ENCODE measurements at regions not wholly inside any gene's neighbourhood (a gene's known extent, or its start where the extent isn't known, plus 50 kb on each side); places are given as distances from the start of the nearest gene placed in this dataset.

GRCh38 chr4:117014236-117014635 lies 71.1 kb downstream of the TRAM1L1 start:
- Histone ChIP-seq H2AFZ (ENCODE audit: low read length) (peak overlapping the region; percentile 67), H3K4me3 (ENCODE audit: low read length in 2 of 2) (no peak overlapping the region), H2BK5ac (ENCODE audit: low read length) (no peak overlapping the region), H2BK12ac (ENCODE audit: low read length) (no peak overlapping the region), H3K4me1 (ENCODE audit: control insufficient read depth in 2 of 2, insufficient read depth in 1 of 2, low read depth in 1 of 2, low read length in 2 of 2) (peaks cover 0 to 3% of the 10 kb centered on the region in 2 donors), H2AK5ac (ENCODE audit: low read depth, low read length) (no peak overlapping the region), H2BK120ac (ENCODE audit: low read depth, low read length) (no peak overlapping the region), H4K8ac (ENCODE audit: low read depth, low read length) (no peak overlapping the region), H3K4ac (ENCODE audit: low read length) (no peak overlapping the region), H3K23ac (ENCODE audit: low read depth, low read length, poor library complexity) (no peak overlapping the region), H3K79me1 (ENCODE audit: low read depth, low read length) (no peaks in the 10 kb centered on the region), H3K18ac (ENCODE audit: low read length) (no peak overlapping the region), H3K27me3 (ENCODE audit: control insufficient read depth in 3 of 3, insufficient read depth in 3 of 3, low read depth in 1 of 3, low read length in 3 of 3) (no peaks in the 10 kb centered on the region), H2BK15ac (ENCODE audit: low read length) (no peak overlapping the region), H3K9me3 (replicated peaks in 1 of 2; ENCODE audit: control insufficient read depth in 2 of 2, insufficient read depth in 1 of 2, low read depth in 1 of 2, low read length in 2 of 2) (no peaks in the 10 kb centered on the region), H4K91ac (ENCODE audit: low read depth, low read length, poor library complexity) (no peak overlapping the region), H3K27ac (replicated peaks; ENCODE audit: low read length) (no peak overlapping the region), H3K14ac (ENCODE audit: low read length) (no peak overlapping the region), H3K36me3 (replicated peaks in 1 of 2; ENCODE audit: control insufficient read depth in 2 of 2, insufficient read depth in 2 of 2, low read length in 2 of 2) (no peaks in the 10 kb centered on the region), H3K9ac (ENCODE audit: low read depth, low read length, poor library complexity) (no peak overlapping the region), H3K4me2 (ENCODE audit: insufficient read depth, low read length, poor library complexity, severe bottlenecking) (no peak overlapping the region)
- no CpG with 5 or more reads among the region's 3 CpGs for WGBS, 2 donors (ENCODE audit: extremely low coverage in 2 of 2, insufficient read length in 2 of 2, insufficient replicate concordance in 1 of 2)
- no peak for DNase-seq (ENCODE audit: low spot score)

GRCh38 chr4:117010671-117011070 lies 74.7 kb downstream of the TRAM1L1 start:
- Histone ChIP-seq H4K91ac (ENCODE audit: low read depth, low read length, poor library complexity) (no peak overlapping the region), H2BK15ac (ENCODE audit: low read length) (no peak overlapping the region), H2BK120ac (ENCODE audit: low read depth, low read length) (no peak overlapping the region), H3K4me1 (ENCODE audit: control insufficient read depth in 2 of 2, insufficient read depth in 1 of 2, low read depth in 1 of 2, low read length in 2 of 2) (peaks cover 0 to 3% of the 10 kb centered on the region in 2 donors), H3K79me1 (ENCODE audit: low read depth, low read length) (no peaks in the 10 kb centered on the region), H4K8ac (ENCODE audit: low read depth, low read length) (no peak overlapping the region), H3K4me2 (ENCODE audit: insufficient read depth, low read length, poor library complexity, severe bottlenecking) (no peak overlapping the region), H2AFZ (ENCODE audit: low read length) (no peak overlapping the region), H2BK12ac (ENCODE audit: low read length) (no peak overlapping the region), H3K27me3 (ENCODE audit: control insufficient read depth in 3 of 3, insufficient read depth in 3 of 3, low read depth in 1 of 3, low read length in 3 of 3) (no peaks in the 10 kb centered on the region), H2AK5ac (ENCODE audit: low read depth, low read length) (no peak overlapping the region), H3K27ac (replicated peaks; ENCODE audit: low read length) (no peak overlapping the region), H3K14ac (ENCODE audit: low read length) (no peak overlapping the region), H3K23ac (ENCODE audit: low read depth, low read length, poor library complexity) (no peak overlapping the region), H3K4ac (ENCODE audit: low read length) (no peak overlapping the region), H3K4me3 (ENCODE audit: low read length in 2 of 2) (no peak overlapping the region), H3K36me3 (replicated peaks in 1 of 2; ENCODE audit: control insufficient read depth in 2 of 2, insufficient read depth in 2 of 2, low read length in 2 of 2) (no peaks in the 10 kb centered on the region), H3K18ac (ENCODE audit: low read length) (no peak overlapping the region), H3K9ac (ENCODE audit: low read depth, low read length, poor library complexity) (no peak overlapping the region), H2BK5ac (ENCODE audit: low read length) (no peak overlapping the region), H3K9me3 (replicated peaks in 1 of 2; ENCODE audit: control insufficient read depth in 2 of 2, insufficient read depth in 1 of 2, low read depth in 1 of 2, low read length in 2 of 2) (no peaks in the 10 kb centered on the region)
- WGBS, 2 donors (ENCODE audit: extremely low coverage in 2 of 2, insufficient read length in 2 of 2, insufficient replicate concordance in 1 of 2): no CpG with 5 or more reads among the region's 1 CpG
- no peak for DNase-seq (ENCODE audit: low spot score)

- Histone ChIP-seq H3K36me3 (replicated peaks in 1 of 2; ENCODE audit: control insufficient read depth in 2 of 2, insufficient read depth in 2 of 2, low read length in 2 of 2) (no peaks in the 10 kb centered on the region), H3K23ac (ENCODE audit: low read depth, low read length, poor library complexity) (no peak overlapping the region), H3K27ac (replicated peaks; ENCODE audit: low read length) (no peak overlapping the region), H3K9me3 (replicated peaks in 1 of 2; ENCODE audit: control insufficient read depth in 2 of 2, insufficient read depth in 1 of 2, low read depth in 1 of 2, low read length in 2 of 2) (no peaks in the 10 kb centered on the region), H2AFZ (ENCODE audit: low read length) (peak overlapping the region; percentile 34), H3K4me1 (ENCODE audit: control insufficient read depth in 2 of 2, insufficient read depth in 1 of 2, low read depth in 1 of 2, low read length in 2 of 2) (peaks cover 2 to 4% of the 10 kb centered on the region in 2 donors), H3K4ac (ENCODE audit: low read length) (no peak overlapping the region), H2BK12ac (ENCODE audit: low read length) (no peak overlapping the region), H3K18ac (ENCODE audit: low read length) (no peak overlapping the region), H3K27me3 (ENCODE audit: control insufficient read depth in 3 of 3, insufficient read depth in 3 of 3, low read depth in 1 of 3, low read length in 3 of 3) (no peaks in the 10 kb centered on the region), H3K4me3 (ENCODE audit: low read length in 2 of 2) (no peak overlapping the region), H3K4me2 (ENCODE audit: insufficient read depth, low read length, poor library complexity, severe bottlenecking) (no peak overlapping the region), H3K14ac (ENCODE audit: low read length) (no peak overlapping the region), H2BK120ac (ENCODE audit: low read depth, low read length) (no peak overlapping the region), H4K91ac (ENCODE audit: low read depth, low read length, poor library complexity) (no peak overlapping the region), H4K8ac (ENCODE audit: low read depth, low read length) (no peak overlapping the region), H2BK15ac (ENCODE audit: low read length) (no peak overlapping the region), H3K79me1 (ENCODE audit: low read depth, low read length) (no peaks in the 10 kb centered on the region), H2BK5ac (ENCODE audit: low read length) (no peak overlapping the region), H2AK5ac (ENCODE audit: low read depth, low read length) (no peak overlapping the region), H3K9ac (ENCODE audit: low read depth, low read length, poor library complexity) (no peak overlapping the region)
- DNase-seq (ENCODE audit: low spot score): peak; percentile 3
- WGBS, 2 donors (ENCODE audit: extremely low coverage in 2 of 2, insufficient read length in 2 of 2, insufficient replicate concordance in 1 of 2): no CpG with 5 or more reads among the region's 8 CpGs
Measured at GRCh38 chr4:117001077-117001476, 84.3 kb downstream of the TRAM1L1 start.

- no peak overlapping the region for H2BK15ac ChIP-seq (ENCODE audit: low read length)
- no peak overlapping the region for H4K91ac ChIP-seq (ENCODE audit: low read depth, low read length, poor library complexity)
- no peaks in the 10 kb centered on the region for H3K9me3 ChIP-seq (replicated peaks in 1 of 2; ENCODE audit: control insufficient read depth in 2 of 2, insufficient read depth in 1 of 2, low read depth in 1 of 2, low read length in 2 of 2)
- H3K4me2 ChIP-seq (ENCODE audit: insufficient read depth, low read length, poor library complexity, severe bottlenecking): no peak overlapping the region
- no peak overlapping the region for H3K23ac ChIP-seq (ENCODE audit: low read depth, low read length, poor library complexity)
- no peak overlapping the region for H3K4me3 ChIP-seq (ENCODE audit: low read length in 2 of 2)
- H3K27me3 ChIP-seq (ENCODE audit: control insufficient read depth in 3 of 3, insufficient read depth in 3 of 3, low read depth in 1 of 3, low read length in 3 of 3): no peaks in the 10 kb centered on the region
- peaks cover 0 to 10% of the 10 kb centered on the region in 2 donors for H3K4me1 ChIP-seq (ENCODE audit: control insufficient read depth in 2 of 2, insufficient read depth in 1 of 2, low read depth in 1 of 2, low read length in 2 of 2)
- no CpG with 5 or more reads among the region's 5 CpGs for WGBS, 2 donors (ENCODE audit: extremely low coverage in 2 of 2, insufficient read length in 2 of 2, insufficient replicate concordance in 1 of 2)
- no peak overlapping the region for H3K18ac ChIP-seq (ENCODE audit: low read length)
- H3K4ac ChIP-seq (ENCODE audit: low read length): no peak overlapping the region
- H2AFZ ChIP-seq (ENCODE audit: low read length): no peak overlapping the region
- DNase-seq (ENCODE audit: low spot score): no peak
- no peak overlapping the region for H2BK120ac ChIP-seq (ENCODE audit: low read depth, low read length)
- H3K9ac ChIP-seq (ENCODE audit: low read depth, low read length, poor library complexity): no peak overlapping the region
- H3K36me3 ChIP-seq (replicated peaks in 1 of 2; ENCODE audit: control insufficient read depth in 2 of 2, insufficient read depth in 2 of 2, low read length in 2 of 2): no peaks in the 10 kb centered on the region
- no peak overlapping the region for H3K14ac ChIP-seq (ENCODE audit: low read length)
- no peak overlapping the region for H2AK5ac ChIP-seq (ENCODE audit: low read depth, low read length)
- H2BK5ac ChIP-seq (ENCODE audit: low read length): no peak overlapping the region
- H3K27ac ChIP-seq (replicated peaks; ENCODE audit: low read length): no peak overlapping the region
- H2BK12ac ChIP-seq (ENCODE audit: low read length): no peak overlapping the region
- no peaks in the 10 kb centered on the region for H3K79me1 ChIP-seq (ENCODE audit: low read depth, low read length)
- H4K8ac ChIP-seq (ENCODE audit: low read depth, low read length): no peak overlapping the region
Measured at GRCh38 chr4:116982656-116983055, 102.7 kb downstream of the TRAM1L1 start.

Measured in neuronal stem cell (in vitro differentiated cells).